CD4-positive, CD25-positive, alpha-beta regulatory T cell (primary cell): ENCODE measurements at regions not wholly inside any gene's neighbourhood (a gene's known extent, or its start where the extent isn't known, plus 50 kb on each side); places are given as distances from the start of the nearest gene placed in this dataset.

Experiments
- ATAC-seq, 2 donors: fragments of 150-1000 bp; cut with Tn5 transposase; one replicate each; pipeline ENCODE4 v1.10.0; 2021; ENCODE audit warnings: low read depth in 2 of 2, moderate number of reproducible peaks in 2 of 2, moderate library complexity in 1 of 2
- DNase-seq, 3 donors: peaks; one replicate each; pipeline versions ENCODE4 v3.0.0 to v3.0.0-alpha.2; 2012 to 2022; ENCODE audit warnings: mixed read lengths in 1 of 3
- H3K27ac ChIP-seq: one replicate; pipeline ENCODE4 v1.7.0; 2013; ENCODE audit warnings: mild to moderate bottlenecking, low read length; ENCODE audit not compliant: insufficient read depth, poor library complexity, severe bottlenecking
- H3K27me3 ChIP-seq: one replicate; pipeline ENCODE4 v1.7.0; 2013; ENCODE audit warnings: low read length; ENCODE audit not compliant: control insufficient read depth, insufficient read depth
- H3K36me3 ChIP-seq: one replicate; pipeline ENCODE4 v1.7.0; 2013; ENCODE audit warnings: mild to moderate bottlenecking, low read length, moderate library complexity; ENCODE audit not compliant: control insufficient read depth, insufficient read depth
- H3K4me1 ChIP-seq: 2 replicates; pipeline ENCODE4 v1.7.0; 2013; ENCODE audit warnings: mild to moderate bottlenecking, low read length; ENCODE audit not compliant: insufficient read depth, control insufficient read depth, poor library complexity, severe bottlenecking
- H3K4me3 ChIP-seq: one replicate; pipeline ENCODE4 v1.7.0; 2013; ENCODE audit warnings: low read depth, mild to moderate bottlenecking, low read length, moderate library complexity
- H3K9me3 ChIP-seq, 2 experiments: 1 replicate in 1 of 2; 2 replicates in 1 of 2; pipeline ENCODE4 v1.7.0; 2013; ENCODE audit warnings: low read length in 2 of 2, mild to moderate bottlenecking in 1 of 2, moderate library complexity in 1 of 2; ENCODE audit not compliant: control insufficient read depth in 2 of 2
- H3K27ac Mint-ChIP-seq, 3 donors: one replicate each; pipeline ENCODE4 v1.8.0; 2020 to 2022; ENCODE audit warnings: mild to moderate bottlenecking in 3 of 3, mixed read lengths in 3 of 3, moderate library complexity in 2 of 3
- H3K27me3 Mint-ChIP-seq: one replicate; pipeline ENCODE4 v1.8.0; 2022; ENCODE audit warnings: mild to moderate bottlenecking, mixed read lengths
- H3K36me3 Mint-ChIP-seq: one replicate; pipeline ENCODE4 v1.8.0; 2020; ENCODE audit warnings: mixed read lengths
- H3K4me1 Mint-ChIP-seq, 4 donors: one replicate each; pipeline ENCODE4 v1.8.0; 2020 to 2022; ENCODE audit warnings: mixed read lengths in 4 of 4, mild to moderate bottlenecking in 1 of 4
- H3K4me3 Mint-ChIP-seq, 4 donors: one replicate each; pipeline ENCODE4 v1.8.0; 2020 to 2022; ENCODE audit warnings: mild to moderate bottlenecking in 4 of 4, mixed read lengths in 4 of 4, moderate library complexity in 3 of 4
- H3K9me3 Mint-ChIP-seq, 7 donors: one replicate each; pipeline ENCODE4 v1.8.0; 2020 to 2022; ENCODE audit warnings: mixed read lengths in 7 of 7, mild to moderate bottlenecking in 3 of 7, moderate library complexity in 2 of 7

DNA sequence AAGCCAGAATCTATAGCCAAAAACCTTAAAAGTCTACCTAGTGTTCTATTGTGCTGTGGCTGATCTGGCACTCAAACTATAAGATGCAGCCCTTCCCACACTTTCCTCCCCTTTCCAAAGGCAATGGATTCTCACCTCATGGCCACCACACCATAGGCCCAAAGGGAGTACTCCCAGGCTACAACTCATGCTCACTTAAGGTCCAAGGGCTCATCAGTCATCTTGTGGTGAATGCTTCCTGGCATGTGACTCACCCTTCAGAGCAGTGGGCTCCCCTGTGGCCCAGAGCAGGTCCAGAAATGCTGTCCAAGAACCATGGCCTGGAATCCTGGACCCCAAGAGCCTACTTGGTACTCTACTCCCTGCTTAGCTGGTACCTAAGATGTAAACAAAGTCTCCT is 181.0 kb downstream of the CHRDL1 start:
- ATAC-seq, result no peak

More for the DNA sequence above, 181.0 kb downstream of the CHRDL1 start:
- no peak for DNase-seq
- no peaks in the 10 kb centered on the region for H3K9me3 ChIP-seq
- Mint-ChIP-seq H3K27ac (no peak overlapping the region), H3K9me3 (peaks cover 0 to 7% (median 0%) of the 10 kb centered on the region in 7 donors), H3K27me3 (no peaks in the 10 kb centered on the region), H3K36me3 (no peaks in the 10 kb centered on the region), H3K4me3 (no peak overlapping the region), H3K4me1 (no peaks in the 10 kb centered on the region)
- no peaks in the 10 kb centered on the region for H3K27me3 ChIP-seq
- no peak overlapping the region for H3K4me3 ChIP-seq
- no peaks in the 10 kb centered on the region for H3K4me1 ChIP-seq
- no peak overlapping the region for H3K27ac ChIP-seq
- no peaks in the 10 kb centered on the region for H3K36me3 ChIP-seq
